SK-N-SH (cell line): ENCODE measurements at regions not wholly inside any gene's neighbourhood (a gene's known extent, or its start where the extent isn't known, plus 50 kb on each side); places are given as distances from the start of the nearest gene placed in this dataset.

Source experiments
- CTCF ChIA-PET: fragments of 300-600, 350-600 bp; formaldehyde crosslinking; extraction: SDS; loops from one replicate; lab custom pipeline; 2021; lab: Yijun Ruan, JAX
- POLR2A ChIA-PET: fragments of 350-600 bp; sonication (Branson Sonifier 250); formaldehyde crosslinking; extraction: SDS; loops from one replicate; lab custom pipeline; 2020; ENCODE audit warnings: antibody characterized with exemption, inconsistent platforms; lab: Yijun Ruan, JAX
- DNase-seq: peaks from one replicate; pipeline ENCODE4 v3.0.0; 2012
- H2AFZ ChIP-seq: fragments of 200-600 bp; sonication (generic); 2 replicates; pipeline ENCODE4 v1.8.1; 2016; ENCODE audit warnings: antibody characterized with exemption, mild to moderate bottlenecking, low read depth
- H3F3A ChIP-seq: fragments of 200-600 bp; sonication (generic); replicated peaks from 2 replicates; pipeline ENCODE3; 2016; ENCODE audit warnings: antibody characterized with exemption, mild to moderate bottlenecking; ENCODE audit not compliant: insufficient read depth
- H3K27ac ChIP-seq, 2 experiments: fragments of 200-500 bp in 1 of 2; fragments of 200-600 bp in 1 of 2; sonication (Bioruptor generic) in 1 of 2; sonication (generic), shearing (Covaris generic) in 1 of 2; 2 replicates each; pipeline versions ENCODE4 v1.5.1 to v1.6.1; 2014 to 2016; ENCODE audit warnings: low read depth in 2 of 2, inconsistent platforms in 1 of 2, low read length in 1 of 2, mild to moderate bottlenecking in 1 of 2, mixed read lengths in 1 of 2
- H3K27me3 ChIP-seq: fragments of 200-600 bp; sonication (generic), shearing (Covaris generic); 2 replicates; pipeline ENCODE4 v1.6.1; 2016; ENCODE audit warnings: mixed run types; ENCODE audit not compliant: insufficient read depth
- H3K36me3 ChIP-seq, 2 experiments: fragments of 200-500 bp in 1 of 2; fragments of 200-600 bp in 1 of 2; sonication (Bioruptor generic) in 1 of 2; sonication (generic) in 1 of 2; replicated peaks in 1 of 2; 2 replicates each; pipeline versions ENCODE3 to v1.5.1; 2014 to 2016; ENCODE audit warnings: low read length in 1 of 2, mild to moderate bottlenecking in 1 of 2; ENCODE audit not compliant: insufficient read depth in 2 of 2, control insufficient read depth in 1 of 2
- H3K4me1 ChIP-seq, 2 experiments: fragments of 200-500 bp in 1 of 2; fragments of 200-600 bp in 1 of 2; sonication (Bioruptor generic) in 1 of 2; sonication (generic), shearing (Covaris generic) in 1 of 2; 2 replicates each; pipeline versions ENCODE4 v1.5.1 to v1.6.1; 2014 to 2016; ENCODE audit warnings: low read depth in 1 of 2, low read length in 1 of 2, mixed run types in 1 of 2; ENCODE audit not compliant: insufficient read depth in 2 of 2, control insufficient read depth in 1 of 2
- H3K4me2 ChIP-seq: fragments of 200-600 bp; sonication (generic), shearing (Covaris generic); 2 replicates; pipeline ENCODE4 v1.6.1; 2017; ENCODE audit warnings: mixed run types
- H3K4me3 ChIP-seq, 2 experiments: fragments of 200-500 bp in 1 of 2; fragments of 200-600 bp in 1 of 2; sonication (Bioruptor generic) in 1 of 2; sonication (generic), shearing (Covaris generic) in 1 of 2; 2 replicates each; pipeline versions ENCODE4 v1.5.1 to v1.8.1; 2014 to 2016; ENCODE audit warnings: low read depth in 2 of 2, inconsistent platforms in 1 of 2, low read length in 1 of 2, mild to moderate bottlenecking in 1 of 2, mixed read lengths in 1 of 2, moderate library complexity in 1 of 2
- H3K79me2 ChIP-seq: fragments of 200-600 bp; sonication (generic); 2 replicates; pipeline ENCODE4 v1.8.1; 2017; ENCODE audit warnings: mild to moderate bottlenecking; ENCODE audit not compliant: insufficient read depth
- H3K9ac ChIP-seq: fragments of 200-600 bp; sonication (generic); 2 replicates; pipeline ENCODE4 v1.6.1; 2017; ENCODE audit warnings: mixed run types
- H3K9me2 ChIP-seq: fragments of 200-600 bp; sonication (generic); 2 replicates; pipeline ENCODE4 v1.6.1; 2017; ENCODE audit warnings: mixed run types
- H3K9me3 ChIP-seq: fragments of 200-600 bp; sonication (generic); 2 replicates; pipeline ENCODE4 v1.6.1; 2017; ENCODE audit warnings: mixed run types, mild to moderate bottlenecking, moderate library complexity
- H4K20me1 ChIP-seq: fragments of 200-600 bp; sonication (generic); 2 replicates; pipeline ENCODE4 v1.6.1; 2017; ENCODE audit warnings: mild to moderate bottlenecking, mixed run types; ENCODE audit not compliant: insufficient read depth
- FOSL2 ChIP-seq: IDR thresholded peaks from 2 replicates; pipeline ENCODE4 v1.4.0; 2012; ENCODE audit warnings: low read depth, mild to moderate bottlenecking, moderate library complexity, borderline replicate concordance
- FOXJ3 ChIP-seq: sonication (generic); formaldehyde crosslinking; IDR thresholded peaks from 2 replicates; pipeline ENCODE4 v1.5.1; 2020; ENCODE audit warnings: mild to moderate bottlenecking, missing genetic modification reagents
- FOXM1 ChIP-seq: IDR thresholded peaks from 2 replicates; pipeline ENCODE4 v1.4.0; 2012; ENCODE audit warnings: low read depth, mild to moderate bottlenecking
- GABPA ChIP-seq: IDR thresholded peaks from 2 replicates; pipeline ENCODE4 v1.4.0; 2012; ENCODE audit warnings: low read depth, mild to moderate bottlenecking
- IRF3 ChIP-seq: fragments of 150-350 bp; IDR thresholded peaks from 2 replicates; pipeline ENCODE4 v1.6.1; 2016; ENCODE audit warnings: mild to moderate bottlenecking, low read depth, low read length
- JUND ChIP-seq: IDR thresholded peaks from 2 replicates; pipeline ENCODE4 v1.4.0; 2012
- MAX ChIP-seq: IDR thresholded peaks from 2 replicates; pipeline ENCODE4 v1.4.0; 2012; ENCODE audit warnings: low read depth
- MEF2A ChIP-seq: IDR thresholded peaks from 2 replicates; pipeline ENCODE4 v1.4.0; 2012; ENCODE audit warnings: low read depth, borderline replicate concordance
- NRF1 ChIP-seq: IDR thresholded peaks from 2 replicates; pipeline ENCODE4 v1.6.1; 2012; ENCODE audit warnings: low read depth, mild to moderate bottlenecking, low read length
- RCOR1 ChIP-seq: fragments of 150-350 bp; IDR thresholded peaks from 2 replicates; pipeline ENCODE4 v1.6.1; 2017; ENCODE audit warnings: antibody characterized with exemption, low read length
- REST ChIP-seq: IDR thresholded peaks from 2 replicates; pipeline ENCODE4 v1.6.1; 2012; ENCODE audit warnings: mild to moderate bottlenecking, low read depth, low read length, moderate library complexity
- RXRA ChIP-seq: IDR thresholded peaks from 2 replicates; pipeline ENCODE4 v1.4.0; 2012; ENCODE audit warnings: low read depth, mild to moderate bottlenecking, borderline replicate concordance
- SIN3A ChIP-seq: IDR thresholded peaks from 2 replicates; pipeline ENCODE4 v1.6.1; 2012; ENCODE audit warnings: low read depth, mild to moderate bottlenecking, low read length, moderate library complexity, borderline replicate concordance
- TAF1 ChIP-seq: IDR thresholded peaks from 2 replicates; pipeline ENCODE4 v1.6.1; 2012; ENCODE audit warnings: low read depth, mild to moderate bottlenecking, low read length, moderate library complexity, borderline replicate concordance
- TCF12 ChIP-seq: IDR thresholded peaks from 2 replicates; pipeline ENCODE4 v1.4.0; 2012
- YY1 ChIP-seq: IDR thresholded peaks from 2 replicates; pipeline ENCODE4 v1.4.0; 2012; ENCODE audit warnings: low read depth, mild to moderate bottlenecking
- WGBS: methylation state at CpG from one replicate; pipeline ENCODE4 v1.1.6; 2017; ENCODE audit warnings: low lambda C conversion rate; 5-methylcytosine and 5-hydroxymethylcytosine counted together

GRCh38 chr12:83793616-83794015, 1106.9 kb downstream of the TMTC2 start (continued):
- TF ChIP-seq REST (no peak), FOXJ3 (CRISPR knock-in tag) (no peak)

- Histone ChIP-seq H3F3A (no peaks in the 10 kb centered on the region), H2AFZ (no peak overlapping the region), H3K4me1 (no peaks in the 10 kb centered on the region), H4K20me1 (no peaks in the 10 kb centered on the region), H3K79me2 (no peaks in the 10 kb centered on the region), H3K4me3 (no peak overlapping the region), H3K36me3 (no peaks in the 10 kb centered on the region), H3K27me3 (no peaks in the 10 kb centered on the region), H3K9me2 (no peaks in the 10 kb centered on the region), H3K9ac (no peak overlapping the region), H3K27ac (no peak overlapping the region), H3K4me2 (no peak overlapping the region), H3K9me3 (no peaks in the 10 kb centered on the region)
- TF ChIP-seq RXRA = no peak
- TF ChIP-seq GABPA = no peak
- TF ChIP-seq YY1 = no peak
- no peak for TF ChIP-seq MEF2A
- no peak for TF ChIP-seq IRF3
- no peak for TF ChIP-seq MAX
- no peak for TF ChIP-seq FOXM1
- TF ChIP-seq JUND = no peak
- no peak for TF ChIP-seq SIN3A
- TF ChIP-seq REST = no peak
- TF ChIP-seq TCF12 = no peak
- no peak for TF ChIP-seq FOSL2
- TF ChIP-seq NRF1 = no peak
- no peak for TF ChIP-seq TAF1
- no peak for TF ChIP-seq RCOR1
- 88% methylated on average over 7 of the region's 7 CpGs for WGBS
- ChIA-PET POLR2A (no interaction called here), CTCF (interaction anchor here (1.1 kb wide), 1 partner anchor 99 kb away, joined by 3 read pairs; no protein-coding TSS in a partner anchor)
- DNase-seq = no peak
These were observed 1097.7 kb downstream of the TMTC2 start for GRCh38 chr12:83784298-83784890.
